ENCODE measurements at regions not wholly inside any gene's neighbourhood (a gene's known extent, or its start where the extent isn't known, plus 50 kb on each side); places are given as distances from the start of the nearest gene placed in this dataset.

- peak overlapping the region in 1 of 2 experiments; percentile 24; a peak in 1 of 4 replicates for H4K8ac ChIP-seq (ENCODE audit: low read depth in 2 of 2, low read length in 2 of 2)
- H3K27ac ChIP-seq (ENCODE audit: insufficient read depth, low read length) = no peak overlapping the region
- no peak overlapping the region for H3K56ac ChIP-seq (ENCODE audit: extremely low read depth, insufficient read depth, low read length)
- no peak for ATAC-seq (ENCODE audit: low read depth)
- dilution Hi-C loops (cut with HindIII; ENCODE audit: low sequenced_read_pairs, unreplicated experiment) (no loop called here), in situ Hi-C loops (cut with MboI; ENCODE audit: low sequenced_read_pairs) (no loop called here), intact Hi-C loops (cut with micrococcal nuclease) (no loop called here)
- H3K79me1 ChIP-seq (ENCODE audit: low read depth in 1 of 2, low read length in 2 of 2) = no peaks in the 10 kb centered on the region
- no peak overlapping the region for H3K18ac ChIP-seq (ENCODE audit: low read depth, low read length)
- no peaks in the 10 kb centered on the region for H4K20me1 ChIP-seq (ENCODE audit: insufficient read depth, low read length)
- no peak overlapping the region for H2AFZ ChIP-seq (replicated peaks; ENCODE audit: low read length, poor library complexity)
- H3K4me1 ChIP-seq (ENCODE audit: control insufficient read depth, insufficient read depth, low read length) = peaks cover 9% of the 10 kb centered on the region
- peaks cover 4% of the 10 kb centered on the region for H3K9me3 ChIP-seq (ENCODE audit: control insufficient read depth, insufficient read depth, low read length)
- no peak overlapping the region for H2AK9ac ChIP-seq (replicated peaks; ENCODE audit: low read depth, low read length, poor library complexity)
- H2AK5ac ChIP-seq (ENCODE audit: low read depth, low read length) = peak overlapping the region; percentile 11; the same call in 1 of the 2 replicates
- no TSS peak for BruUV-seq (replicated peaks)
- 0 out of 2 replicates have a peak overlapping the region, but pooled peaks have one; percentile 44 for H3K4ac ChIP-seq (ENCODE audit: low read depth, low read length)
- no peak overlapping the region for H3K9ac ChIP-seq (ENCODE audit: low read depth, low read length)
- no peak overlapping the region for H3K4me3 ChIP-seq (ENCODE audit: insufficient read depth, low read depth, low read length)
- DNase-seq = no peak
- H3K23ac ChIP-seq (ENCODE audit: low read depth, low read length) = no peak overlapping the region
- H2BK15ac ChIP-seq (ENCODE audit: low read depth, low read length) = no peak overlapping the region; the same call in 2 of the 3 replicates
- H3K14ac ChIP-seq (replicated peaks; ENCODE audit: low read depth, low read length) = 0 out of 2 replicates have a peak overlapping the region, but pooled peaks have one; percentile 3
- H3K4me2 ChIP-seq (ENCODE audit: low read depth, low read length) = no peak overlapping the region
- peak overlapping the region; percentile 22; the same call in 1 of the 2 replicates for H2BK120ac ChIP-seq (ENCODE audit: low read depth, low read length)
- no CpG with 5 or more reads among the region's 4 CpGs for WGBS, 2 experiments (ENCODE audit: extremely low coverage in 2 of 2, insufficient read length in 1 of 2)
- H3K36me3 ChIP-seq (ENCODE audit: control insufficient read depth, insufficient read depth, low read length) = no peaks in the 10 kb centered on the region
- peak overlapping the region; percentile 5; the same call in 1 of the 2 replicates for H2BK20ac ChIP-seq (ENCODE audit: low read depth, low read length)
- ChIA-PET CTCF (no interaction called here), POLR2A (ENCODE audit: unreplicated experiment) (no interaction called here)
- H4K91ac ChIP-seq (ENCODE audit: insufficient read depth, low read depth, low read length) = no peak overlapping the region
- H4K5ac ChIP-seq (ENCODE audit: low read depth, low read length) = no peak overlapping the region
- no peak for TF ChIP-seq CEBPB (IDR thresholded peaks at IDR 0.05; ENCODE audit: low read depth, low read length)
- no peak for TF ChIP-seq NFE2L2 (IDR thresholded peaks at IDR 0.05; ENCODE audit: low read depth, low read length)
- no peak for TF ChIP-seq BHLHE40 (IDR thresholded peaks at IDR 0.05; ENCODE audit: low read depth, low read length)
- TF ChIP-seq MXI1 (IDR thresholded peaks at IDR 0.05; ENCODE audit: borderline replicate concordance, low read depth, low read length) = no peak
- TF ChIP-seq FOS (IDR thresholded peaks at IDR 0.05; ENCODE audit: low read depth, low read length) = no peak
- H3K9me1 ChIP-seq (ENCODE audit: insufficient read depth, low read length) = peaks cover 7% of the 10 kb centered on the region
- no peak overlapping the region for H2BK5ac ChIP-seq (ENCODE audit: low read depth, low read length, poor library complexity, severe bottlenecking)
- H3K27me3 ChIP-seq (ENCODE audit: control insufficient read depth, insufficient read depth, low read length) = no peaks in the 10 kb centered on the region
Observed at GRCh38 chr4:181971411-181971810, 271.8 kb upstream of the TENM3 start.

Data from IMR-90 (cell line).